LNCAP (cell line): ENCODE measurements at regions not wholly inside any gene's neighbourhood (a gene's known extent, or its start where the extent isn't known, plus 50 kb on each side); places are given as distances from the start of the nearest gene placed in this dataset.

ENCODE experiments used
- CTCF ChIP-seq: fragments of 450-650 bp; IDR thresholded peaks from 2 replicates; pipeline ENCODE4 v1.5.1; 2017; ENCODE audit warnings: mild to moderate bottlenecking

- no peak for TF ChIP-seq CTCF
These were observed 156.1 kb downstream of the FBXO15 start for GRCh38 chr18:73991570-73991969.

GRCh38 chr18:73990258-73990657, 157.4 kb downstream of the FBXO15 start:
- no peak for TF ChIP-seq CTCF

- TF ChIP-seq CTCF: no peak
These were observed 160.2 kb downstream of the FBXO15 start for GRCh38 chr18:73987247-73987980.

GRCh38 chr18:73986711-73987110, 160.9 kb downstream of the FBXO15 start:
- TF ChIP-seq CTCF: no peak

GRCh38 chr18:73985855-73986625, 161.6 kb downstream of the FBXO15 start:
- no peak for TF ChIP-seq CTCF

GRCh38 chr18:73983970-73984369, 163.7 kb downstream of the FBXO15 start:
- no peak for TF ChIP-seq CTCF

GRCh38 chr18:73983496-73983895, 164.1 kb downstream of the FBXO15 start:
- no peak for TF ChIP-seq CTCF
